Posterior vena cava (tissue), 2 donors: ENCODE measurements at regions not wholly inside any gene's neighbourhood (a gene's known extent, or its start where the extent isn't known, plus 50 kb on each side); places are given as distances from the start of the nearest gene placed in this dataset.
"Not testable (repeated sequence)": the region's sequence is repeated elsewhere in the genome, so short reads cannot be mapped to it uniquely, and the experiment has no call there.

Experiments used
- DNase-seq: peaks from one replicate; pipeline ENCODE4 v3.0.0-alpha.2; 2020; ENCODE audit warnings: low spot score
- intact Hi-C, 2 donors: fragments of 100-400 bp; cut with DNase I; formaldehyde crosslinking; loops; one replicate each; pipeline versions ENCODE4 v1.14.1 to v1.14.2; 2022 to 2023
- donor health status: DM: yes; HTN: yes; CAD: no.
- donor health status: DM: yes; HTN: yes; CAD: no.

- intact Hi-C loops, result not testable (repeated sequence)
Measured at GRCh38 chr3:145111141-145111540, 1049.8 kb downstream of the PLOD2 start.

GRCh38 chr3:145116769-145117168 is 1044.2 kb downstream of the PLOD2 start:
- intact Hi-C loops, result no loop called here
- DNase-seq, result no peak

More at GRCh38 chr3:145111141-145111540, 1049.8 kb downstream of the PLOD2 start:
- DNase-seq, result not testable (repeated sequence)

- intact Hi-C loops, result no loop called here
- no peak for DNase-seq
Measured at GRCh38 chr3:145118303-145118702, 1042.7 kb downstream of the PLOD2 start.

- DNase-seq, result no peak
- intact Hi-C loops, result no loop called here
Measured at GRCh38 chr3:145124900-145125678, 1035.9 kb downstream of the PLOD2 start.

- no peak for DNase-seq
- intact Hi-C loops, result no loop called here
Measured at GRCh38 chr3:145133281-145133680, 1027.7 kb downstream of the PLOD2 start.

GRCh38 chr3:145134738-145135137 is 1026.2 kb downstream of the PLOD2 start:
- intact Hi-C loops, result no loop called here
- DNase-seq, result no peak

- no peak for DNase-seq
- intact Hi-C loops, result no loop called here
Measured at GRCh38 chr3:145144361-145144760, 1016.6 kb downstream of the PLOD2 start.

GRCh38 chr3:145145461-145145860 is 1015.5 kb downstream of the PLOD2 start:
- intact Hi-C loops, result no loop called here
- DNase-seq, result no peak

GRCh38 chr3:145159640-145160039 is 1001.3 kb downstream of the PLOD2 start:
- intact Hi-C loops, result no loop called here
- no peak for DNase-seq

GRCh38 chr3:145170121-145170520 is 990.9 kb downstream of the PLOD2 start:
- intact Hi-C loops, result no loop called here
- DNase-seq, result no peak

- intact Hi-C loops, result no loop called here
- no peak for DNase-seq
Measured at GRCh38 chr3:145175626-145176025, 985.4 kb downstream of the PLOD2 start.

- no peak for DNase-seq
- intact Hi-C loops, result no loop called here
Measured at GRCh38 chr3:145176907-145177306, 984.1 kb downstream of the PLOD2 start.

GRCh38 chr3:145177828-145178227 is 983.2 kb downstream of the PLOD2 start:
- DNase-seq, result no peak
- intact Hi-C loops, result no loop called here

GRCh38 chr3:145182196-145182911 is 978.6 kb downstream of the PLOD2 start:
- DNase-seq, result no peak

GRCh38 chr3:145183261-145183660 is 977.7 kb downstream of the PLOD2 start:
- intact Hi-C loops, result no loop called here
- DNase-seq, result no peak

More at GRCh38 chr3:145182196-145182911, 978.6 kb downstream of the PLOD2 start:
- intact Hi-C loops, result no loop called here

GRCh38 chr3:145188079-145188770 is 972.8 kb downstream of the PLOD2 start:
- no peak for DNase-seq
- intact Hi-C loops, result no loop called here

GRCh38 chr3:145190138-145190537 is 970.8 kb downstream of the PLOD2 start:
- no peak for DNase-seq
- intact Hi-C loops, result loop anchor here in 1 of 2 donors (5.0 kb wide), 1 partner anchor 1252 kb away; no protein-coding TSS in a partner anchor

- DNase-seq, result no peak
- intact Hi-C loops, result loop anchor here in 1 of 2 donors (5.0 kb wide), 1 partner anchor 1252 kb away; no protein-coding TSS in a partner anchor
Measured at GRCh38 chr3:145190761-145191160, 970.2 kb downstream of the PLOD2 start.

GRCh38 chr3:145191543-145191942 is 969.4 kb downstream of the PLOD2 start:
- DNase-seq, result no peak
- intact Hi-C loops, result loop anchor here in 1 of 2 donors (5.0 kb wide), 1 partner anchor 1251 kb away; no protein-coding TSS in a partner anchor
